ENCODE measurements at regions not wholly inside any gene's neighbourhood (a gene's known extent, or its start where the extent isn't known, plus 50 kb on each side); places are given as distances from the start of the nearest gene placed in this dataset.

DNA sequence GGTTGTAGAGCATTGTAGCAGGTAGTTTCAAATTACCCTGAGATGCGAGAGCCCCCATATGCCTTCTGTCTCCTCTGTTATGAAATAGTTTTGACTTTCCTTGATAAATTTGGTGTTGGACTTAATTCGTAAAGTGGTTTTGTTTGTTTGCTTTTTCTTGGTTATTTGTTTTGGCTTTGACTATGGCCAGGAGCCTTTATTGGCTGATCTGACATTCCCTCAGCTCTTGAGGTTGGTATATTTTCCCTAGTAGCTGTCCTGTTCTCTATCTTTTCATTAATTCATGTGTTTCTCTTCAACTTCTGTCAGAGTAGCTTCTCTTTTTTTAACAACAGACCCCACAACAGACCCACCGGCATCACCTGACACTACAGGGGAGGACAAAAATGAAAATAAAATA is 457.4 kb upstream of the MANEA start:
- TF ChIP-seq NANOG (IDR thresholded peaks at IDR 0.05; ENCODE audit: borderline replicate concordance): no peak
- no peak for TF ChIP-seq POLR2AphosphoS5 (IDR thresholded peaks at IDR 0.05; ENCODE audit: low read depth)
- no peak for TF ChIP-seq CTCF (conservative IDR thresholded peaks at IDR 0.05; ENCODE audit: low read depth in 2 of 2)
- TF ChIP-seq EZH2phosphoT487 (IDR thresholded peaks at IDR 0.05; ENCODE audit: unreplicated experiment): no peak
- TF ChIP-seq EZH2 (IDR thresholded peaks at IDR 0.05; ENCODE audit: low read depth, unreplicated experiment): no peak
- TF ChIP-seq, protein P1, sequence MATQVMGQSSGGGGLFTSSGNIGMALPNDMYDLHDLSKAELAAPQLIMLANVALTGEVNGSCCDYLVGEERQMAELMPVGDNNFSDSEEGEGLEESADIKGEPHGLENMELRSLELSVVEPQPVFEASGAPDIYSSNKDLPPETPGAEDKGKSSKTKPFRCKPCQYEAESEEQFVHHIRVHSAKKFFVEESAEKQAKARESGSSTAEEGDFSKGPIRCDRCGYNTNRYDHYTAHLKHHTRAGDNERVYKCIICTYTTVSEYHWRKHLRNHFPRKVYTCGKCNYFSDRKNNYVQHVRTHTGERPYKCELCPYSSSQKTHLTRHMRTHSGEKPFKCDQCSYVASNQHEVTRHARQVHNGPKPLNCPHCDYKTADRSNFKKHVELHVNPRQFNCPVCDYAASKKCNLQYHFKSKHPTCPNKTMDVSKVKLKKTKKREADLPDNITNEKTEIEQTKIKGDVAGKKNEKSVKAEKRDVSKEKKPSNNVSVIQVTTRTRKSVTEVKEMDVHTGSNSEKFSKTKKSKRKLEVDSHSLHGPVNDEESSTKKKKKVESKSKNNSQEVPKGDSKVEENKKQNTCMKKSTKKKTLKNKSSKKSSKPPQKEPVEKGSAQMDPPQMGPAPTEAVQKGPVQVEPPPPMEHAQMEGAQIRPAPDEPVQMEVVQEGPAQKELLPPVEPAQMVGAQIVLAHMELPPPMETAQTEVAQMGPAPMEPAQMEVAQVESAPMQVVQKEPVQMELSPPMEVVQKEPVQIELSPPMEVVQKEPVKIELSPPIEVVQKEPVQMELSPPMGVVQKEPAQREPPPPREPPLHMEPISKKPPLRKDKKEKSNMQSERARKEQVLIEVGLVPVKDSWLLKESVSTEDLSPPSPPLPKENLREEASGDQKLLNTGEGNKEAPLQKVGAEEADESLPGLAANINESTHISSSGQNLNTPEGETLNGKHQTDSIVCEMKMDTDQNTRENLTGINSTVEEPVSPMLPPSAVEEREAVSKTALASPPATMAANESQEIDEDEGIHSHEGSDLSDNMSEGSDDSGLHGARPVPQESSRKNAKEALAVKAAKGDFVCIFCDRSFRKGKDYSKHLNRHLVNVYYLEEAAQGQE (IDR thresholded peaks at IDR 0.05; ENCODE audit: unreplicated experiment): no peak
- no peak for TF ChIP-seq JUNB (IDR thresholded peaks at IDR 0.05; ENCODE audit: unreplicated experiment)
- TF ChIP-seq, protein P2, sequence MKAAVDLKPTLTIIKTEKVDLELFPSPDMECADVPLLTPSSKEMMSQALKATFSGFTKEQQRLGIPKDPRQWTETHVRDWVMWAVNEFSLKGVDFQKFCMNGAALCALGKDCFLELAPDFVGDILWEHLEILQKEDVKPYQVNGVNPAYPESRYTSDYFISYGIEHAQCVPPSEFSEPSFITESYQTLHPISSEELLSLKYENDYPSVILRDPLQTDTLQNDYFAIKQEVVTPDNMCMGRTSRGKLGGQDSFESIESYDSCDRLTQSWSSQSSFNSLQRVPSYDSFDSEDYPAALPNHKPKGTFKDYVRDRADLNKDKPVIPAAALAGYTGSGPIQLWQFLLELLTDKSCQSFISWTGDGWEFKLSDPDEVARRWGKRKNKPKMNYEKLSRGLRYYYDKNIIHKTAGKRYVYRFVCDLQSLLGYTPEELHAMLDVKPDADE (IDR thresholded peaks at IDR 0.05): no peak
- TF ChIP-seq CREB1 (CRISPR knock-in tag; IDR thresholded peaks at IDR 0.05; ENCODE audit: low read depth): no peak
- no peak for TF ChIP-seq ZNF331 (CRISPR knock-in tag; IDR thresholded peaks at IDR 0.05; ENCODE audit: low read depth)

Measured in GM23338 (cell line).